Ovary (tissue), 7 donors: ENCODE measurements at regions not wholly inside any gene's neighbourhood (a gene's known extent, or its start where the extent isn't known, plus 50 kb on each side); places are given as distances from the start of the nearest gene placed in this dataset.

ENCODE experiments used
- DNase-seq, 5 donors: peaks; one replicate each; pipeline ENCODE4 v3.0.0-alpha.2; 2019 to 2020
- H3K27ac ChIP-seq, 2 donors: fragments of 200-600 bp; one replicate each; pipeline versions ENCODE4 v1.5.1 to v1.8.0; 2019 to 2022
- H3K27me3 ChIP-seq: fragments of 200-600 bp; one replicate; pipeline ENCODE4 v1.8.0; 2022
- H3K36me3 ChIP-seq: fragments of 200-600 bp; sonication (generic); one replicate; pipeline ENCODE4 v1.5.1; 2019
- H3K4me1 ChIP-seq: one replicate; pipeline ENCODE4 v1.8.1; 2013; ENCODE audit warnings: mild to moderate bottlenecking, moderate library complexity; ENCODE audit not compliant: insufficient read depth
- H3K4me3 ChIP-seq: fragments of 200-600 bp; sonication (generic); one replicate; pipeline ENCODE4 v1.5.1; 2017
- H3K9me3 ChIP-seq, 2 donors: fragments of 200-600 bp in 1 of 2; sonication (generic) in 1 of 2; one replicate each; pipeline versions ENCODE4 v1.5.1 to v1.8.1; 2013 to 2019; ENCODE audit warnings: mild to moderate bottlenecking in 1 of 2, moderate library complexity in 1 of 2
- EP300 ChIP-seq: sonication (generic); formaldehyde crosslinking; IDR thresholded peaks from one replicate; pipeline ENCODE4 v1.6.1; 2017; ENCODE audit warnings: antibody characterized with exemption
- POLR2A ChIP-seq: fragments of 450-650 bp; IDR thresholded peaks from one replicate; pipeline ENCODE4 v1.6.1; 2017; ENCODE audit warnings: antibody characterized with exemption, mild to moderate bottlenecking, moderate library complexity
- WGBS, 3 donors: extraction: QIAGEN DNeasy Blood & Tissue Kit in 1 of 3; methylation state at CpG; one replicate each; pipeline versions ENCODE4 v1.1.5 to v1.1.7; 2013 to 2017; 5-methylcytosine and 5-hydroxymethylcytosine counted together
- intact Hi-C, 4 donors: fragments of 100-400 bp; cut with DNase I; formaldehyde crosslinking; loops; one replicate each; pipeline versions ENCODE4 v1.11.0 to v1.15.1; 2022 to 2023
- TF ChIP-seq, protein P1 (sequence below), 3 donors: fragments of 450-650 bp in 2 of 3; fragments of 200-600 bp in 1 of 3; IDR thresholded peaks; one replicate each; pipeline versions ENCODE4 v1.5.1 to v1.8.0; 2016 to 2022; ENCODE audit warnings: antibody characterized with exemption in 3 of 3, mild to moderate bottlenecking in 1 of 3
- donor health status: DM: no; HTN: no; CAD: no; lungs with moderate emphysema.
- donor health status: DM: no; HTN: no; CAD: no.
- donor health status: Bipolar disorder and iron deficiency.
- donor health status: DM: no; HTN: no; CAD: no.
- donor health status: DM: yes; HTN: yes; CAD: no.

GRCh38 chr14:105935384-105935783 is 409.0 kb downstream of the TMEM121 start:
- Histone ChIP-seq H3K27ac (no peak overlapping the region), H3K9me3 (no peaks in the 10 kb centered on the region), H3K4me3 (no peak overlapping the region), H3K36me3 (no peaks in the 10 kb centered on the region), H3K27me3 (no peaks in the 10 kb centered on the region), H3K4me1 (no peaks in the 10 kb centered on the region)
- no peak for DNase-seq
- intact Hi-C loops: no loop called here
- 66 to 72% (median 67%) methylated on average over 3 of the region's 3 CpGs for WGBS, 3 donors
- TF ChIP-seq, protein P1, sequence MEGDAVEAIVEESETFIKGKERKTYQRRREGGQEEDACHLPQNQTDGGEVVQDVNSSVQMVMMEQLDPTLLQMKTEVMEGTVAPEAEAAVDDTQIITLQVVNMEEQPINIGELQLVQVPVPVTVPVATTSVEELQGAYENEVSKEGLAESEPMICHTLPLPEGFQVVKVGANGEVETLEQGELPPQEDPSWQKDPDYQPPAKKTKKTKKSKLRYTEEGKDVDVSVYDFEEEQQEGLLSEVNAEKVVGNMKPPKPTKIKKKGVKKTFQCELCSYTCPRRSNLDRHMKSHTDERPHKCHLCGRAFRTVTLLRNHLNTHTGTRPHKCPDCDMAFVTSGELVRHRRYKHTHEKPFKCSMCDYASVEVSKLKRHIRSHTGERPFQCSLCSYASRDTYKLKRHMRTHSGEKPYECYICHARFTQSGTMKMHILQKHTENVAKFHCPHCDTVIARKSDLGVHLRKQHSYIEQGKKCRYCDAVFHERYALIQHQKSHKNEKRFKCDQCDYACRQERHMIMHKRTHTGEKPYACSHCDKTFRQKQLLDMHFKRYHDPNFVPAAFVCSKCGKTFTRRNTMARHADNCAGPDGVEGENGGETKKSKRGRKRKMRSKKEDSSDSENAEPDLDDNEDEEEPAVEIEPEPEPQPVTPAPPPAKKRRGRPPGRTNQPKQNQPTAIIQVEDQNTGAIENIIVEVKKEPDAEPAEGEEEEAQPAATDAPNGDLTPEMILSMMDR (IDR thresholded peaks at IDR 0.05): no peak
- TF ChIP-seq POLR2A: no peak
- no peak for TF ChIP-seq EP300

- 77 to 82% (median 78%) methylated on average over 10 to 11 of the region's 11 CpGs for WGBS, 3 donors
- DNase-seq: no peak
- H3K4me1 ChIP-seq: no peaks in the 10 kb centered on the region
- H3K27me3 ChIP-seq: no peaks in the 10 kb centered on the region
- intact Hi-C loops: no loop called here
- no peaks in the 10 kb centered on the region for H3K9me3 ChIP-seq
- no peak overlapping the region for H3K27ac ChIP-seq
- no peak overlapping the region for H3K4me3 ChIP-seq
- TF ChIP-seq EP300 (no peak), POLR2A (no peak)
- TF ChIP-seq, protein P1 (IDR thresholded peaks at IDR 0.05): no peak
- H3K36me3 ChIP-seq: no peaks in the 10 kb centered on the region
These were observed 411.1 kb downstream of the TMEM121 start for GRCh38 chr14:105937253-105938054.

DNA sequence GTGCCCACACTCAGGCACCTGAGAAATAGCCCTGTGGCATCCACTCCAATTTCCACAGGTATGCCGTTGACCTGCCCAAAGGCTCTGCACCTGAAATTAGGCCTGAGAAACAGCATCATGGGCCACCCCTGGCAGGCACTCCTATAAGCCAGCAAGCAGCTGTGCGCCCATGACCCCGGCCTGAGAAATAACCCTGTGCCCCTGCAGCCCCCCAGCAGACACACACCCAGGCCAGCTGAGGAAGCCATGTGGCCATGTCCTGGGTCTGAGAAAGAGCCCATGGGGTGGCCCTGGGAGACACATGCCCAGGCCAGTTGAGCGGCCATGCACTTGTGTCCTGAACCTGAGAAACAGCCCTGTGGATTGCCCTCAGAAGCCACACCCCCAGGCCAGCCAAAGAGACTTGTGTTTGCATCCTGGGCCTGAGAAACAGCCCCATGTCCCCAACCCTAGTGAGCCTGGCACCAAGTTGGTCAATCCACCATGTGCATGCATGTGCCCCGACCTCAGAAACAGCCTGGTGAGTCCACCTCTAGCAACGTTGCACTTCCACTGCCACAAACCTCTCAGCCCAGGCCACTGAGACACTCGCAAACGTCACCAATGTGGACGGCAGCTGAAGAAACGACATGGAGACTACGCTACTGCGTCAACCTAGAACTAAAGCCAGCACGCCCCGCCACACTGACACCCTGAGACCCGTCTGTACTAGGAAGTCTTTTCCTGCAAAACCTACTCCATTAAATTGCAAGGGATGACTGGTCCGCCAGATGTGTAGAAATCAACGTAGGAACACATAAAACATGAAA is 411.9 kb downstream of the TMEM121 start:
- intact Hi-C loops: no loop called here
- Histone ChIP-seq H3K4me3 (no peak overlapping the region), H3K9me3 (no peaks in the 10 kb centered on the region), H3K36me3 (no peaks in the 10 kb centered on the region), H3K27me3 (no peaks in the 10 kb centered on the region), H3K4me1 (no peaks in the 10 kb centered on the region), H3K27ac (no peak overlapping the region)
- no peak for DNase-seq
- TF ChIP-seq EP300 (no peak), POLR2A (no peak)
- TF ChIP-seq, protein P1 (IDR thresholded peaks at IDR 0.05): no peak
- WGBS, 3 donors: 83 to 85% (median 84%) methylated on average over 16 to 17 of the region's 17 CpGs

DNA sequence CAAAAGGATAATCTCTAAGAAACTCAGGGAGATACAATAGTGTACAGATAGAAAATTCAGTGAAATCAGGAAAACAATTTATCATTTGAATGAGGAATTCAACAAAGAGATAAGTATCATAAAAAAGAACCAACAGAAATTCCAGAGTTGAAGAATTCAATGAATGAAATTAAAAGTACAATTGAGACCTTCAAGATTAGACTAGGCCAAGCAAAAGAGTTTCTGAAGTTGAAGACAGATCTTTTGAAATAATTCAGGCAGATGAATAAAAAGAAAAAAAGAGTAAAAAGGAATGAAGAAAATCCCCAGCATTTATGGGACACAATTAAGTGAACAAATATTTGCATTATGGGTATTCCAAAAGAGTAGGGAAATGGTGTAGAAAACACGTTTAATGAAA is 412.6 kb downstream of the TMEM121 start:
- TF ChIP-seq POLR2A: no peak
- no peak for TF ChIP-seq EP300
- TF ChIP-seq, protein P1 (IDR thresholded peaks at IDR 0.05): no peak
- no peak for DNase-seq
- WGBS, 3 donors: 13 to 23% (median 15%) methylated on average over 1 of the region's 1 CpG
- H3K27me3 ChIP-seq: no peaks in the 10 kb centered on the region
- no peaks in the 10 kb centered on the region for H3K9me3 ChIP-seq
- no peaks in the 10 kb centered on the region for H3K4me1 ChIP-seq
- H3K27ac ChIP-seq: no peak overlapping the region
- intact Hi-C loops: no loop called here
- no peaks in the 10 kb centered on the region for H3K36me3 ChIP-seq
- H3K4me3 ChIP-seq: no peak overlapping the region
